Erythroblast (primary cell): ENCODE measurements at regions not wholly inside any gene's neighbourhood (a gene's known extent, or its start where the extent isn't known, plus 50 kb on each side); places are given as distances from the start of the nearest gene placed in this dataset.

Source experiments
- DNase-seq, 2 experiments: peaks; one replicate each; lab custom pipeline; 2025; lab: John Stamatoyannopoulos, UW
- GATA1 ChIP-seq: IDR thresholded peaks from 2 replicates; pipeline ENCODE4 v1.6.1; 2011; ENCODE audit warnings: low read depth, mild to moderate bottlenecking, control low read depth, low read length, moderate library complexity
- POLR2A ChIP-seq: IDR thresholded peaks from 2 replicates; pipeline ENCODE4 v1.6.1; 2011; ENCODE audit warnings: mild to moderate bottlenecking, low read length

GRCh38 chr15:61755467-61755866 is 304.8 kb downstream of the VPS13C start:
- DNase-seq, result no peak
- TF ChIP-seq POLR2A (no peak), GATA1 (no peak)

- no peak for DNase-seq
- TF ChIP-seq POLR2A (no peak), GATA1 (no peak)
Measured at GRCh38 chr15:61753018-61753710, 307.1 kb downstream of the VPS13C start.

GRCh38 chr15:61752001-61752400 is 308.2 kb downstream of the VPS13C start:
- no peak for DNase-seq
- TF ChIP-seq POLR2A, result no peak
- TF ChIP-seq GATA1, result no peak

- no peak for DNase-seq
- TF ChIP-seq POLR2A (no peak), GATA1 (no peak)
Measured at GRCh38 chr15:61750271-61751084, 309.8 kb downstream of the VPS13C start.

- no peak for DNase-seq
Measured at GRCh38 chr15:61749169-61749568, 311.1 kb downstream of the VPS13C start.

GRCh38 chr15:61748529-61748928 is 311.7 kb downstream of the VPS13C start:
- no peak for DNase-seq
- TF ChIP-seq GATA1, result no peak
- TF ChIP-seq POLR2A, result no peak

More at GRCh38 chr15:61749169-61749568, 311.1 kb downstream of the VPS13C start:
- TF ChIP-seq POLR2A (no peak), GATA1 (no peak)

GRCh38 chr15:61746589-61746988 is 313.7 kb downstream of the VPS13C start:
- DNase-seq, result no peak
- TF ChIP-seq POLR2A (no peak), GATA1 (no peak)

- no peak for DNase-seq
- TF ChIP-seq POLR2A (no peak), GATA1 (no peak)
Measured at GRCh38 chr15:61743345-61743909, 316.8 kb downstream of the VPS13C start.

GRCh38 chr15:61742591-61742990 is 317.7 kb downstream of the VPS13C start:
- TF ChIP-seq GATA1 (no peak), POLR2A (no peak)

GRCh38 chr15:61736790-61737189 is 323.5 kb downstream of the VPS13C start:
- TF ChIP-seq GATA1 (no peak), POLR2A (no peak)
- no peak for DNase-seq

More at GRCh38 chr15:61742591-61742990, 317.7 kb downstream of the VPS13C start:
- DNase-seq, result peak in 1 of 2 experiments; percentile 0

GRCh38 chr15:61731099-61731498 is 329.1 kb downstream of the VPS13C start:
- no peak for DNase-seq
- TF ChIP-seq POLR2A (no peak), GATA1 (no peak)

- DNase-seq, result no peak
- TF ChIP-seq GATA1 (no peak), POLR2A (no peak)
Measured at GRCh38 chr15:61729646-61730045, 330.6 kb downstream of the VPS13C start.

GRCh38 chr15:61726166-61726565 is 334.1 kb downstream of the VPS13C start:
- DNase-seq, result no peak

GRCh38 chr15:61725251-61725650 is 335.0 kb downstream of the VPS13C start:
- TF ChIP-seq GATA1, result no peak
- no peak for TF ChIP-seq POLR2A
- DNase-seq, result no peak

More at GRCh38 chr15:61726166-61726565, 334.1 kb downstream of the VPS13C start:
- no peak for TF ChIP-seq GATA1
- no peak for TF ChIP-seq POLR2A
